Breast epithelium (tissue), 4 donors: ENCODE measurements at regions not wholly inside any gene's neighbourhood (a gene's known extent, or its start where the extent isn't known, plus 50 kb on each side); places are given as distances from the start of the nearest gene placed in this dataset.

Experiments used
- DNase-seq, 2 donors: peaks; one replicate each; pipeline ENCODE4 v3.0.0-alpha.2; 2019; ENCODE audit warnings: low spot score in 2 of 2
- H3K27ac ChIP-seq, 2 donors: fragments of 200-600 bp; sonication (generic) in 1 of 2; one replicate each; pipeline ENCODE4 v1.5.1; 2016 to 2019; ENCODE audit warnings: mild to moderate bottlenecking in 1 of 2
- H3K27me3 ChIP-seq, 2 donors: fragments of 200-600 bp; sonication (generic) in 1 of 2; one replicate each; pipeline versions ENCODE4 v1.5.1 to v1.6.0; 2017 to 2019; ENCODE audit warnings: control low read depth in 1 of 2, mild to moderate bottlenecking in 1 of 2
- H3K36me3 ChIP-seq: fragments of 200-600 bp; one replicate; pipeline ENCODE4 v1.5.1; 2019
- H3K4me1 ChIP-seq, 2 donors: fragments of 200-600 bp; sonication (generic); one replicate each; pipeline ENCODE4 v1.5.1; 2016 to 2019; ENCODE audit warnings: control low read depth in 1 of 2
- H3K4me3 ChIP-seq, 3 donors: fragments of 200-600 bp; sonication (generic); 1 replicate in 2 of 3; 2 replicates in 1 of 3; pipeline ENCODE4 v1.5.1; 2016 to 2019; ENCODE audit warnings: mild to moderate bottlenecking in 3 of 3, moderate library complexity in 2 of 3
- H3K9me3 ChIP-seq, 2 donors: fragments of 200-600 bp; sonication (generic) in 1 of 2; one replicate each; pipeline ENCODE4 v1.5.1; 2016 to 2019; ENCODE audit warnings: control low read depth in 1 of 2
- POLR2A ChIP-seq: fragments of 450-650 bp; IDR thresholded peaks from one replicate; pipeline ENCODE4 v1.6.1; 2016; ENCODE audit warnings: antibody characterized with exemption, mild to moderate bottlenecking, moderate library complexity
- POLR2AphosphoS5 ChIP-seq, 3 donors: sonication (generic); formaldehyde crosslinking; IDR thresholded peaks; one replicate each; pipeline ENCODE4 v1.6.1; 2017; ENCODE audit warnings: antibody characterized with exemption in 3 of 3
- intact Hi-C: fragments of 100-400 bp; cut with DNase I; formaldehyde crosslinking; loops from one replicate; pipeline ENCODE4 v1.15.1; 2023; ENCODE audit warnings: low total_unique reads
- TF ChIP-seq, protein P1 (sequence below), 3 donors: fragments of 450-650 bp; IDR thresholded peaks; one replicate each; pipeline ENCODE4 v1.5.1; 2016 to 2017; ENCODE audit warnings: antibody characterized with exemption in 3 of 3, mild to moderate bottlenecking in 3 of 3, moderate library complexity in 3 of 3

DNA sequence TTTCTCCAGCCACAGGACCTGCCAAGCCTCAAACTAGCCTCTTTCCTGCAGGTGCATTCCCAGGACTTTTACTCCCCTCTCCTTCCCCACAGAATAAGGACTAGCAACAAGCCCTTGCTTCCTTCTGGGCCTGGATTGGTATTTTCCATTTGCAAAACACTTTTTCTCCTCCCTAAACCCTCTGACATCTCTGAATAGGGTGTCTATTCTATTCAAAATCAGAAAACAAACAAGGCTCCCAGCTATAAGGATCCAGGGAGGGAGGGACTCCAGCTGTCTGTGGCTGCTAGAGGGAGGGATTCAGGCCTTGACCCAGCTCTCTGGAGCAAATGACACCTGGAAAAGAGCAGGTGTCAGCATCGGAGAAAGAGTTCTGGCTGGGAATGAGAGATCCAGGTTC, 168.5 kb upstream of the BDNF start:
- DNase-seq: no peak
- Histone ChIP-seq H3K9me3 (no peaks in the 10 kb centered on the region), H3K27ac (no peak overlapping the region), H3K4me3 (no peak overlapping the region), H3K4me1 (no peaks in the 10 kb centered on the region), H3K27me3 (no peaks in the 10 kb centered on the region), H3K36me3 (no peaks in the 10 kb centered on the region)
- TF ChIP-seq POLR2A: no peak
- TF ChIP-seq, protein P1, sequence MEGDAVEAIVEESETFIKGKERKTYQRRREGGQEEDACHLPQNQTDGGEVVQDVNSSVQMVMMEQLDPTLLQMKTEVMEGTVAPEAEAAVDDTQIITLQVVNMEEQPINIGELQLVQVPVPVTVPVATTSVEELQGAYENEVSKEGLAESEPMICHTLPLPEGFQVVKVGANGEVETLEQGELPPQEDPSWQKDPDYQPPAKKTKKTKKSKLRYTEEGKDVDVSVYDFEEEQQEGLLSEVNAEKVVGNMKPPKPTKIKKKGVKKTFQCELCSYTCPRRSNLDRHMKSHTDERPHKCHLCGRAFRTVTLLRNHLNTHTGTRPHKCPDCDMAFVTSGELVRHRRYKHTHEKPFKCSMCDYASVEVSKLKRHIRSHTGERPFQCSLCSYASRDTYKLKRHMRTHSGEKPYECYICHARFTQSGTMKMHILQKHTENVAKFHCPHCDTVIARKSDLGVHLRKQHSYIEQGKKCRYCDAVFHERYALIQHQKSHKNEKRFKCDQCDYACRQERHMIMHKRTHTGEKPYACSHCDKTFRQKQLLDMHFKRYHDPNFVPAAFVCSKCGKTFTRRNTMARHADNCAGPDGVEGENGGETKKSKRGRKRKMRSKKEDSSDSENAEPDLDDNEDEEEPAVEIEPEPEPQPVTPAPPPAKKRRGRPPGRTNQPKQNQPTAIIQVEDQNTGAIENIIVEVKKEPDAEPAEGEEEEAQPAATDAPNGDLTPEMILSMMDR (IDR thresholded peaks at IDR 0.05): no peak
- no peak for TF ChIP-seq POLR2AphosphoS5 (IDR thresholded peaks at IDR 0.05)
- intact Hi-C loops: no loop called here

DNA sequence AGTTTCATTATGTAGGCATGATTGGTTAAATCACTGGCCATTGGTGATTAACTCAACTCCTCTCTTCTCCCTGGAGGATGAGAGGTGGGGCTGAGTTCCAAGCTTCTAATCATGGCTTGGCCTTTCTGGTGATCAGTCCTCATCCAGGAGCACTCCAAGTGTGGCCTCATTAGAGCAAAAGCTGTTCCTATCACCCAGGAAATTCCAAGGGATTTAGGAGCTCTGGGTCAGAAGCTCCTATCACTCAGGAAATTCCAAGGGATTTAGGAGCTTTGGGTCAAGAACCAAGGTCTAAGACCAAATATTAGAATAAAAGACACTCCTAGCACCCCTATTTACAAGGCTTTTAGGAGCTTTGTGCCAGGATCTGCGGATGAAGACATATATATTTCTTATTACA, 168.0 kb upstream of the BDNF start:
- H3K4me1 ChIP-seq: no peaks in the 10 kb centered on the region
- no peak overlapping the region for H3K4me3 ChIP-seq
- TF ChIP-seq POLR2AphosphoS5 (IDR thresholded peaks at IDR 0.05) (no peak), POLR2A (no peak)
- TF ChIP-seq, protein P1 (IDR thresholded peaks at IDR 0.05): no peak
- H3K9me3 ChIP-seq: no peaks in the 10 kb centered on the region
- H3K27me3 ChIP-seq: no peaks in the 10 kb centered on the region
- intact Hi-C loops: no loop called here
- DNase-seq: no peak
- H3K27ac ChIP-seq: no peak overlapping the region
- H3K36me3 ChIP-seq: no peaks in the 10 kb centered on the region

DNA sequence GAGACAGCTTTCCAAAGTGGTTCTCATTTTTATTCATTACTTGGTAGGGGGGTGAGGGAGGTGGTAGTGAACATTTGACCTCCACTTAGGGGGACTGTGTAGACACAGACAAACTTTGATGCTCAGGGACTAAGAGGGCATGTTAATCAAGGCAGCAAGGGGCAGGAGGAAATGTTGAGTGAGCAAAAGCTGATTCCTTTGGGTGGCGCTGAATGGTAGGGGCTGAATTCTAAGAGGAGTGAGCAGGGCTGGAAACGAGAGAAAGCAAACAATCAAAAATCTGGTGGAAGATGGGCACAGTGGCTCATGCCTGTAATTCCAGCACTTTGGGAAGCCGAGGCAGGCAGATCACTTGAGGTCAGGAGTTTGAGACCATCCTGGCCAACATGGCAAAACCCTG, 164.8 kb upstream of the BDNF start:
- TF ChIP-seq POLR2AphosphoS5 (IDR thresholded peaks at IDR 0.05) (no peak), POLR2A (no peak)
- TF ChIP-seq, protein P1 (IDR thresholded peaks at IDR 0.05): no peak
- Histone ChIP-seq H3K4me1 (no peaks in the 10 kb centered on the region), H3K9me3 (no peaks in the 10 kb centered on the region), H3K4me3 (no peak overlapping the region), H3K27ac (peak overlapping the region in 1 of 2 donors; percentile 11), H3K36me3 (no peaks in the 10 kb centered on the region), H3K27me3 (no peaks in the 10 kb centered on the region)
- intact Hi-C loops: no loop called here
- no peak for DNase-seq

DNA sequence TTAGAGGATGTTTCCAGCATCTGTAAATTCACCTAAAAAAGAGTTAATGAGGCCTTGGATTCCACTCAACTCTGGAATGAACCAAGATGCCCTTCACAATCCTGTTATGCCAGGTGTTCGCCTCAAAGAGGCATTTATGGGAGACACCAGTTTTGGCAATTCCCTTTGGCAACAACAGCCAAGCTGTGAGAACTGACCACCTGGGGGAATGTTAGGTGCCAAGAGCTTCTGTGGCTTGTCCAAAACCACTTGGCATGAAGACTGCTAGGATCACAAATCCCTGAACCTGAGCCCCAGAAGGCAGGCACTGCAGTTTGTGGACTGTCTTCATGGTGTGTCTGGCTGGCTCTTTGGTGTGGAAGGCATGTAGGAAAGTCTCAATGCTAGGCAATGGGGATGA, 164.4 kb upstream of the BDNF start:
- H3K27ac ChIP-seq: peak overlapping the region; percentile 11 to 42
- DNase-seq: peak in 1 of 2 donors; percentile 21
- TF ChIP-seq POLR2A (no peak), POLR2AphosphoS5 (IDR thresholded peaks at IDR 0.05) (no peak)
- TF ChIP-seq, protein P1 (IDR thresholded peaks at IDR 0.05): no peak
- H3K27me3 ChIP-seq: no peaks in the 10 kb centered on the region
- H3K4me1 ChIP-seq: no peaks in the 10 kb centered on the region
- H3K4me3 ChIP-seq: no peak overlapping the region
- intact Hi-C loops: no loop called here
- no peaks in the 10 kb centered on the region for H3K36me3 ChIP-seq
- H3K9me3 ChIP-seq: no peaks in the 10 kb centered on the region

GRCh38 chr11:27864091-27864491, 163.8 kb upstream of the BDNF start:
- peak overlapping the region in 1 of 2 donors; percentile 42 for H3K27ac ChIP-seq
- no peaks in the 10 kb centered on the region for H3K4me1 ChIP-seq
- no peaks in the 10 kb centered on the region for H3K27me3 ChIP-seq
- H3K9me3 ChIP-seq: no peaks in the 10 kb centered on the region
- intact Hi-C loops: no loop called here
- TF ChIP-seq POLR2A (no peak), POLR2AphosphoS5 (IDR thresholded peaks at IDR 0.05) (no peak)
- TF ChIP-seq, protein P1 (IDR thresholded peaks at IDR 0.05): no peak
- peak in 1 of 2 donors; percentile 18 for DNase-seq
- H3K4me3 ChIP-seq: no peak overlapping the region
- no peaks in the 10 kb centered on the region for H3K36me3 ChIP-seq
